Fibroblast of gingiva (primary cell): ENCODE measurements at regions not wholly inside any gene's neighbourhood (a gene's known extent, or its start where the extent isn't known, plus 50 kb on each side); places are given as distances from the start of the nearest gene placed in this dataset.
A peak's percentile ranks its signal among the peaks of the same experiment; 100 is the strongest.

ENCODE experiments used
- DNase-seq: peaks from one replicate; pipeline ENCODE4 v3.0.0-alpha.2; 2011; ENCODE audit warnings: low read depth

DNA sequence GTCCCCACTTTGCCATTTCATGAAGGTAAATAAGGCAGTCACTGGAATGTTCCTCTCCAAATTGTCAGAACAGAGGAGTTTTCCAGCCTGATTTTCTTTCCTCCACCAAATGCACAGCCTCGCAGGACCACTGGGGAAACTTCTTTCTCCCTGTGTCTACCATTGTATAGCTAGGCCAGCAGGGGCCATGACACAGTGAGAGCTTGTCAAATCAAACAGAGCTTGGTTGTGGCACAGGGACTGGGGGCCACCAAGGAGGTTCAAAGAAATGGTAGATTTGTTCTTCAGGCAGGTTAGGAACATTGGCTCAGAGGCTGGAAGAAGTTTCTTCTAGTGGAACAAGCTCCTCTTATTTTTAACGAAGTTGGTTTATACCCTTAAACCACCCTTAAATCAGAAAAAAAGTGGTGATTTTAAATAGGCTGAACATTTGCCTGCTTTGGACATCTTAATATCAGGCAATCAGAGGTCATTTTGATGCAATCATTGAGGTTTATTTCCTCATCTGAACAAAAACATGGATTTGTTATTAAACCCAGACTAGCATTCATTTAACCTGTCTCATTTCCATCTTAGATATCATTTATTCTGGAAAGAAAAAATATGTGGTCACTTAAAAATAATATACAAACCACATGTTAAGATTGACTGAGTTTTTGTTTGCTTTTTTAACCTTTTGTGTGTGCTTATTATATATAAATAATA, 105.6 kb downstream of the GTPBP8 start:
- peak; percentile 76 for DNase-seq

GRCh38 chr3:113097960-113098447, 107.2 kb downstream of the GTPBP8 start:
- DNase-seq, result peak; percentile 83

DNA sequence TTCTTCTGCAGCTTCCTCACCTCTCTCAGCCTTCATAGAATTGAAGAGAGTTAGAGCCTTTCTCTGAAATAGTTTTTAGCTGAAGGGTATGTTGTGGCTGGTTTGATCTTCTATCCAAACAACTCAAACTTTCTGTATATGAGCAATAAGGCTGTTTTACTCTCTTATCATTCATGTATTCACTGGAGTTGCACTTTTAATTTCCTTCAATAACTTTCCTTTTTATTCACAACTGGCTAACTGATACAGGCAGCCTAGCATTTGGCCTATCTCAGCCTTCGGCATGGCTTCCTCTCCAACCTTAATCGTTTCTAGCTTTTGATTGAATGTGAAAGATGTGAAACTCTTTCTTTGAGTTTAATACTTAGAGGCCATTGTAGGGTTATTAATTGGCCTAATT, 109.3 kb downstream of the GTPBP8 start:
- no peak for DNase-seq

DNA sequence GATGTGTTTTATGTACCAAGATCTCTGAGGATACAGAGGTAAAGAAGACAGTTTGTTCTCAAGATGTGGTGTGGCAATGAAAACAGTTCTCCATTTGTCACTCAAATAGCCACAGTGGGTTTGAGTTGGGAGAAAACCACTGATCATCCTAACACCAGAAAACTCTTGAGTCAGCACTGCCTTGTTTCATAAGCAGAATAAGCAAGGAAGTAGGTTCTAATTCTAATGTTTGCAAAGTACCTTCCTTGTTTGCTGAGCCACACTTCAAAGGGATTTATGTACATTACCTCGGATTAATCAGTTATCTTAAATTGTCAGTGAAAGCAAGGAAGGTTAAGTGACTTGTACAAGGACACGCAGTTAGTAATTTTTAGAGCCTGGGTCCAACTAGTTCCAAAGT, 107.8 kb upstream of the BOC start:
- no peak for DNase-seq

GRCh38 chr3:113104357-113105092, 106.8 kb upstream of the BOC start:
- DNase-seq, result no peak

- no peak for DNase-seq
Observed at GRCh38 chr3:113105093-113105449, 106.3 kb upstream of the BOC start.

GRCh38 chr3:113105966-113106660, 105.2 kb upstream of the BOC start:
- DNase-seq, result no peak

- DNase-seq, result no peak
Observed at GRCh38 chr3:113110267-113110666, 101.1 kb upstream of the BOC start.

DNA sequence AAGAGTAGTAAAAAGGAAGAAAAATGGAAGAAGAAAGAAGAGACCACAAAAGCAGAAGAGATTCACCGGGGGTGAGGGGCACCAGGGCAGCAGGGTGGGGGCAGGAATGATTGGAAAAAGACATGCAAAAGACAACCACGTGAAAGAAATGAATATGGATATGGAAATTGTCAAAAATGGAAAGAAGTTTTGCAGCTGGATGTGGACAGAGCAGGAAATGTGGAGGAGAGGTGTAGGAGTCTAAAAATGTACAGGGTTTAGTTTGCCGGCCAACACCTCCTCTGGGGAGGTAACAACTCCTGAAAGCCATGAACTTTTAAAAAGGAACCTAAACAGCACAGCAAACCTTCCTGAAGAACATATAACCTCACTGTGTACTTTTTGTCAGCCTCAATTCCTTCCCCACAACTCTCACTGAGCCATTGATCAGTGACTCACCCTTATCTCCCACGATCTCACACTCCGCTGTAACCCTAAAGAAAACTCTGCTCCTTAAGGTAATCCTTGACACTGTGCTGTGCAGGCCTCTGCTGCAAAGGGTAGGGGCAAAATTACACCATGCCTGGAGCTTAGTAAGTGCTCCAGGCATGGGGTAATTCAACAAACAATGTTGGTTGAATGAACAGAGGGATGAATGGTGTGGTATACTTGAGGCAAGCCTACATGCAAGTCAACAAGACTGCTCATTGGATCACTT, 100.2 kb upstream of the BOC start:
- no peak for DNase-seq

GRCh38 chr3:113113361-113113760, 98.0 kb upstream of the BOC start:
- DNase-seq, result no peak

DNA sequence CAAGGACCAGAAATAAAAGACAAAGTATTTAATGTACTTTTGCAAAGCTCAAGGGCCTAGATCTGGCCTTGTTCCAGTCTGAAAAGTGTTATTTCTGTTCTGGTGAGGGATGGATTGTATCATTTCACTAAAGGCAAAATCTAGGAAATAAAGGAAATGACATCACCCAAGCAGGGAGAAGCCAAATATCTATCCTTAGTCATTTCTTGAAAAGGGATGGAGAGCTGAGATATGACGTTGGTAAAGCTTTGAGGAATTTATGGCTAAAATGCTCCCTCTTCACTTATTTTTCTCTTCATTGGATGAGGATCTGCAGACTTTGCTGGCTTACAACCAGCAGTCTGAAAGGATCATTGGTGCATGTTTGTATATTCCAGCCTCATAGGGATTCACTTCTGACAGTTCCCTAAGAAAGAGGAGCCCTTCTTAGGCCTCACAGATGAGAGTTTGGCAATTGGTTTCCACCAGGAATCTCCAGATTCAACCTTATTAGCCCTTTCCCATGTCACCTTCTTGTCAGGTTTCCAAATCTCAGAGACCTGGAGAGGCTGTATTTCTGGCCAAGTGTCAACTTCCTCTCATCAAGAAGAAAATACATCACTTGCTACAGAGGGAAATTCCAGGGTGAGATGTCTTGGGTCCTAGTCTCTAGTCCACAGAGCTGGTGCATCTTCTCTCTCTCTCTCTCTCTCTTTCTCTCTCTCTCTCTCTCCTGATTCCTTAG, 93.7 kb upstream of the BOC start:
- DNase-seq, result peak; percentile 16

- no peak for DNase-seq
Observed at GRCh38 chr3:113118336-113118735, 93.0 kb upstream of the BOC start.

- DNase-seq, result no peak
Observed at GRCh38 chr3:113124256-113124830, 87.0 kb upstream of the BOC start.

DNA sequence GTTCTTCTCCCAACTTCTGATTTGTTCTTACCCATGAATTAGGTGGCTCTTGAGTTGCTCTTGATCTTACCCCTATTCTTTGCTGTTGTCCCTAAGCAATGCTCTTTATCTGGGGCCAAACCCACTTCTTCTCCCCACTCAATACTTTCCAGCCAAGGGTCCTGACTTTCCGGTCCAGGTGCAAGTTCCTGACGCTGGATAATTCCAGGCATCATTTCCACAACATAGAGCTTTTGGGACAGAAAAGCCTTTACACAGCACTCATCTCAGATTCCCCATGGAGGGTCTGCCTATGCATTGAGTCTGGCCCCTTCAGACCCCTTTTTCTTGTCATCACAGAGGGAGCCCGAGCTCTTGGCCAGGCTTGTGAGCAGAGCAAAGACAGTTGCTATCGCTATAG, 85.4 kb upstream of the BOC start:
- DNase-seq, result no peak

- DNase-seq, result no peak
Observed at GRCh38 chr3:113128386-113129015, 82.9 kb upstream of the BOC start.

DNA sequence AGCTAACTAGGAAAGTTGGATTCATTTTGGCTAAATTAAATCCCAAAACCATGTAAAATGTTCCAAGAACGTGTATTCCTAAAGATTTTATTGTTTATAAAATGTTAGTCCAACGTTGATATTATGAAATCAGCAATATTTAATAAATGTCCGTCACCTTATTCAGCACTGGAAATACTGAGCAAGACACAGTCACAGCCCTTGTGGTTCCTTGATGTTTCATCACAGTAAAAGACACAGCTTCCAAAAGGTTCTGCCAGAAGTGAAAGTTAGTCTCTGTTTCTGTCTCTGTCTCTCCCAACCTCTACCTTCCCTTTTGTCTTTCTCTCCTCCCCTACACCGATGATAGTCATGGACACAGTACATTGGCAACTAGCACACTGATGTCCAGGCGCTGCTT, 82.2 kb upstream of the BOC start:
- DNase-seq, result no peak

DNA sequence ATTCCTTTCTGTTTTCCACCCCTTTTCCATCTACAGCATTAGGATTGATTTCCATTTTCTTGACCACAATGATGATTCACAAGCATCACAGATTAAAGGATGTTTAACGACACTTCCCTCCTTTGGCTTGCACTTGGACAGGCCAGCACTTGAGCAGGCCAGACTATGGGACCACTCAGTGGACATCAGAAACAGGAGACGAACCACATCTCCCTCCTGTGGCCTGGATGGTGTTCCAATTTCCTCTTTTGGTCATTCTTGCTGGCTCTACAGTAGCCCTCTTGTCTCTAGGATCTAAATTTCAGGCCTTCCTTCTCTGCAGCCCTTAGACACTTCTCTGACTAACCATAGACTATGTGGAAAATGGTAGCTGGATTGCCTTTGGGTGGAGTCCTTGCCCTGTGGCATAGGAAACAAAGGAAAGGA, 78.8 kb upstream of the BOC start:
- peak; percentile 60 for DNase-seq

- DNase-seq, result no peak
Observed at GRCh38 chr3:113133140-113133539, 78.2 kb upstream of the BOC start.

GRCh38 chr3:113136071-113136470, 75.3 kb upstream of the BOC start:
- peak; percentile 24 for DNase-seq

GRCh38 chr3:113136544-113136943, 74.8 kb upstream of the BOC start:
- DNase-seq, result no peak
